HG02610 (cell line): ENCODE measurements at regions not wholly inside any gene's neighbourhood (a gene's known extent, or its start where the extent isn't known, plus 50 kb on each side); places are given as distances from the start of the nearest gene placed in this dataset.
"Not testable (repeated sequence)": the region's sequence is repeated elsewhere in the genome, so short reads cannot be mapped to it uniquely, and the experiment has no call there.

ENCODE experiments used
- ATAC-seq: cut with Tn5 transposase; IDR thresholded peaks from one replicate; pipeline ENCODE4 v1.9.1; 2021; ENCODE audit warnings: mild to moderate bottlenecking, moderate library complexity; ENCODE audit not compliant: unreplicated experiment

DNA sequence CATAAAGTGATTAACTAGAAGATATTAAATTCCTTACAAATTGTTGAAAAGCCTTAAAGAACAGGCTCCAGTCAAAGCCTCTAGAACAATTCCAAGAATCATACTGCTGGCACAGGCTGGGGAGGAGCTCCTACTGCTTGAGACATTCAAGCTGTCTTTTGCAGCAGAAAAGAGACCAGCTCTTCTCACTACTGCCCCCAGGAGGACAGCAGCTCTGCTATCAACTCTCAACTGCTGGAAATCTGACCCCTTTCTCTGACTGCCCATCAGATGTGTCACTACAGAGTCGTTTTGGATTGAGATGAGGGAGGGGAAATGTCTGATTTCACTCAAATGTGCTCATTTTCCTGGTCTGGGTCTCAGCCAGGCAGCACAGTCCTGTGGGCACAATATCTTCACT, 421.0 kb downstream of the RPIA start:
- not testable (repeated sequence) for ATAC-seq

DNA sequence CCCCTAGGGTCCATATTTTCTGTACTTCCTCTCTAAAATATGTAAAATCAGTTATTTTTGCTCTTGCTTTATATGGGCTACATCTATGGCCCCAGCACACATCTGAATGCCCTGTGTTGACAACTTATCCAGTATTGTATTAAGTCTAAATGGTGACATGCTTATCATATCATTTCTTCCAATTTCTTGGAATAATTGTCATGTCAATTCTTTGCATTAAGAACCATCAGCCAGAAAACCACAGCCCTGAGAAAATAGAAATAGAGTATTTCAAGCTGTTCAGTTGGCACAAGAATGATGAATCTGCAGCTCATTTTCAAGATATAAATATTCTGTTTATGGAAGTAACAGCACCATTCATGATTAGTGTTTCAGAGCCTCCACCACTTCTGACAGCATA, 421.8 kb downstream of the RPIA start:
- not testable (repeated sequence) for ATAC-seq

DNA sequence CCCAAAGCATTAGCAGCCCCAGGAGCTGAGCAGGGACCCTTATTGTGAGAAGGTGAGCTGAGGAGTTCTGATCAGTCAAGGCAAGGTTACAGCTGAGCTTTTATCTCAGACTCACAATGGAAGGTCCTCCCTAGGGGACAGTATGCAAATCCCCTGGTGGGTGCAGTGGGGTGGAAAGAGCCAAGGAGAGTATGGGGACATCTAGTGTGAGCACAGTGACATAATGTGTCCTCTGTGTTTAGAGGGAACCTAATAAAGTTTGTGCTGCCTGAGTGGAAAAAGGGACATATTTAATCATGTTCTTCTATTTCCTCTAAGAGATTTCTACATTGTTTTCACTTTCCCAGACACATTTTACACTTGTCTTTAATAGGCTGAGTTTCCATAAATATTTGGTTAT, 438.0 kb downstream of the RPIA start:
- ATAC-seq = not testable (repeated sequence)

DNA sequence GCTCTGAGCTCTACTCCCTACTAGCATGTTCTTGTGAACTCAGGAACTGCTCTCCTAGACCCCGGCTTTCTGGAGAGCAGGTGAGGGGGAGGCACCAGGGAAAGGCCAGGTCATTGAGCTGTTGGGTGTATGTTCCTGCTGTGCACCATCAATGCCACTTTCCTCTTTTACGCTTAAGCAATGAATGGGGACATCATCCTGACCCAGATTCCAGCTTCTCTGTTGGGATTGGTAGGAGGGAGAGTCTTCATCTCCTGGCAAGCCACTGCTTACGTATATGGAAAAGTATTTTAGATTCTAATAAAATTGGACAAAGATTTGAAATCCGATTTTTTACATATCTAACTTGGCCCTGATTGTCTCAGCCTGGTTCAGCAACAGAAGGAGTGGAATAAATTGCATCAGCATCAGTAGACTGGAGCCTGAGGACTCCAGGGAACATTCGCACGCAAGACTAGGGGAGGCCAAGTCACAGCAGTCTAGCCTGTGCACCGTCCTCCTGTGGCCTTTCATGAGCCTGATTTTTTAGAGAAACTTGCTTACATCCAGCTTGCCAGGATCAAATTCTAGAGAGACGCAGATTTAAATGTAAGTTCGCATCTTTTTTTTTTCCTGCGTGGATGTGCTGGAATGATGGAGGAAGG, 439.3 kb downstream of the RPIA start:
- not testable (repeated sequence) for ATAC-seq

DNA sequence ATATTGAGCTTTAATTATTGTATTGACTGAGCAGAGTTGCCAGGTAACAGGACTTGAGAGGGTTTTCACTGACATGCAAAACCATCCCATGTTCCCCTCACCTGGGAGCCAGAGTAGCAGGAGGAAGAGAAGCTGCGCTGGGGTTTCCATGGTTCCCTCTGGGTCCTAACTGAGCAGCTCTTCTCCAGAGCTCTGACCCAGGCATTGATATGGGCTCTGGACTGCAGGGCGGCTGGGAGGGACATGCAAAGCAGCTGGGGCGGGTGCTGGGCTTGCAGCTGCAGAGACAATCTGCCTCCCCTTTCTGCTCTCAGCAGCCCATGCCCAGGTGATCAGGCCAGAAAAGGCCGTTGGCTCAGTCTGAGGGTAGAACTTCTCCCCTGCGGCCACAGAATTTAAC, 451.5 kb downstream of the RPIA start:
- peak; percentile 85 for ATAC-seq

DNA sequence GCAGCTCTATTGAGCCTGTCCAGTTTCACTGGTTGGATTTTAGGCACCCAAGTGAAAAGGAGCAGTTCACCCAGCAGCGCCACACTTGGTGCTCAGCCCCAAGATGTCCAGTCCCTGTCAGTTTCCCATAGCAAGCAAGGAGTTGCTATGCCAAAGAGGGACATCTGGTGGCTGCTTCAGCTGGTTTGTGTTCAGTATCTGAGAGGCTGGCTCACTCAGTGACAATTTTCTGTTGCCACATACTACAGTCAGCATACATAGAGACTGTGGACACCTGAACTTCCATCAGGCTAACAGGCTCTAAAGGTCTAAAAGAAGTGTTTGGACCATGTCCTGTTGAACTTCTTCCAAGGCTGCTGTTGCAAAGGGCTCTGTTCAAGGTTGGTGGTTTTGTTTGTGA, 453.9 kb downstream of the RPIA start:
- peak; percentile 31 for ATAC-seq

DNA sequence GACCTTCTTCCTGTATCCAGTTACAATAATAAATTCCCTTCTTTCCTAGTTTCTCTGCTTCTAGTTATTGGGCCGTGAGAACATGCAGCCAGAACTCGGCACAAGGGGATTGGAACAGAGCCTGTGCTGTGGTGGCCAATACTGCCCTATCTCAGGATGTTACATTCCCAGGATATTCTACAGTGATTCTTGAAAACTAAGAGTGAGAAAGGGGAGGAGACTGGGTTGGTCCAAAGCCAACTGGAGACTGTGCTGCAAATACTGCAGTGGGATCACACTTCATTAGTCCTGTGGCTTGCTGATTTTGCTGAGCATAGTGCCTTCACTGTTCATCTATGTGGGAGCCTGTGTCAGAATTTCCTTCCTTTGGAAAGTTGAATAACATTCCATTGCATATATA, 456.8 kb downstream of the RPIA start:
- ATAC-seq = not testable (repeated sequence)

DNA sequence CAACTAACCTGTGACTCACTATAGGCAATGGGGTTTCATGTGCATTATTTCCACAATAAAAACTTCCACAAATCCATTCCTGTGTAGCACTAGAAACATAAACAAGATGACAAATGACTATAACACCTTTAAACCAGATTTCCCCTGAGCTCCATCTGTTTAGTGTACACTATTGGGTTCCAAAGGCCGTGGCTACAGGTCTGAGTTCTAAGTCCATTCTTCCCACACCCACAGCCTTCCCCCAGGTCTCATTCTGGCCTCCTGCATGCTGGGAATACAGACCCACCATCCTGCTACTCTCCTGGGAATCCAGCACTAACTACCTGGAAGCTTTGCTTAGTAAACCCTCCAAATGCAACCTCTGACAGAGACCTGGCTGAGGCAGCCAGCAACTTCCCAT, 460.2 kb downstream of the RPIA start:
- ATAC-seq = not testable (repeated sequence)

DNA sequence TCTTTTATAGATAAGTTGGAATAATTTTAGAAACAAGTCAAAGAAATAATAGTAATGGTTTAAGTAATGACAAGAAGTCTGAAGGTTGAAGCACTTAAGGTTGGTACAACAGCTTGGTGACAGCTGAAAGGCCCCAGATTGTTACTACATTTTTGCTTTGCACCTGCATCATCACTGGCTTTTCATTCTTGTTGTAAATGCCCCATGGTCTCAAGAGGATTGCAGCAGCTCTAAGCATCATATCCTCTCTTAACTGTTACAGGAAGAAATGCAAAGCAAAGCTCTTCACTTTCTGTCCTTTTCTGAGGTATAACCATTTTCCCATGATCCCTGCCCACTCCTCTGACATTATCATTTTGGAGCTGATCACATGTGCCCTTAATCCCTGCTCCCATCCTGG, 461.0 kb downstream of the RPIA start:
- not testable (repeated sequence) for ATAC-seq

DNA sequence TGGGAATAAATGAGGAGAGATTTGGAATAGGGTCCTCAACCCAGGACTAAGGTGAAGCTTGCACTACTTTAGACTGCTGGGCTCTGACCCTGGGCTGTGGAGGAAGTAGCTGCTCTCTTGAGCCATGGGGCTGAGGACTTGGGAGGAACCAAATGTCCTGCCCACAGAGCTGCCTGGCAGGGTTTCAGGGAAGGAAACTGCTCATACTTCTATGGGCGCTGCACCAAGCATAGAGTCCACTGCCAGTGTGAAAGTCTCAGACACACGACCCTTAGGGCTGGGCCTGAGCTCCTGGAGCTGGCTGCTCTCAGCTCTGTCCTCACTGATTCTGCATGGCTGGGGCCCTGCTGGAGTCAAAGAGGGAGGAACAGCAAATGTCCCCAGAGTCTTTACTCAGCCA, 461.7 kb downstream of the RPIA start:
- not testable (repeated sequence) for ATAC-seq

DNA sequence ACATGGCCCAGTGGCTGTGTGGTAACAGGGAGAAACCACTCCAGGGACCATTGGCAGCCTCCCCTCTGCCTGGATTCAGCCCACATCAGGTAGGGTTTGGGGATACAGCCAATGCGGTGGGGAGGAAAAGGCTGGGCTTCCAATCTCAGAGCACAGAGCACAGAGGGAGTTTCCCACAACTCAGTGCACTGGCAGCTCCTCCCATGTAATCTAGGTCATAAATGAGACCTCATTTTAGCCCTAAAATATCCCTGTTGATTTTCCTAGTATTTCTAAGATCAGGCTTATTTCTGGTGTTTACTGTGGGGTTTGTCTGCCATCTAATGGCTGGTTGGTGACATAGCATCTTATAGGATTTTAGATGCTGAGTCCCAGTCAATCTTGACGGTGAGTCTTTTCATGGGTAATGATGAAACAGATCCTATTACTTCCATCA, 462.8 kb downstream of the RPIA start:
- not testable (repeated sequence) for ATAC-seq

DNA sequence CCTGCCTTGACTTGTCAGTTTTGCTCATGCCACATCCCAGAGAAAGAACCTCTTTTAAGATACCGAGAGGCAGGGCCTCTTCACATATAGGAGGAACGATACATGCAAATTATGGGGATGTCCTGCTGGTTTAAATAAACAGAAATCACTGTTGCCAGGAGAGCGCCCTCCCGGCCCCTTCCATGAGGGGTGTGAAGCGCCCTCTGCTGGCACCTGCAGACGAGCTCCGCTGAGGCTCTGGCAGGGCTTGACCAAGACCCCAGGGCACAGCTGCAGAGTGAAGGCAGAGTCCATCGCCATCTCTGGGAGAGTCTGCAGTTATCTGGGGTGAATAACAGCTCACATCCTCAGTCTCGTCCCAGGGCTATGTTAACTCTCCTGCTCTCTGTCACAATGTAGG, 468.8 kb downstream of the RPIA start:
- peak; percentile 64 for ATAC-seq

DNA sequence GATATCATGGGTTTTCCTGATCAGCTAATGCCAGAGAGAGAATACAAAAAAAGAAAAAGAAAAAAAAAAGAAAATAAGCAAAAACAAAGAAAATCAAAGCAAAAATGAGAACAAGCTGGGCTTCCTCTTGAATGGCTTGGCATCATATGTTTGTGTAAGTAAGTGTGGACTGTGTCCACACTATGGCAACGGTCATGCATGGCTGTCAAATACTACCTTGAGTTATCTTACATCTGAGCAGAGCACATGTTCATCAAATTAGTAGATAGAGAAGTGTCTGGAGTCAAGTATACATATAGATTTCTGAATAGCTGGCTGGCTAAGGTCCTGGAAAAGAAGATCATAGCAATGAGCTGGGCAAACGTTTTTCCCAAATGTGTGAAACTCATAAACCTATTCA, 470.2 kb downstream of the RPIA start:
- not testable (repeated sequence) for ATAC-seq

DNA sequence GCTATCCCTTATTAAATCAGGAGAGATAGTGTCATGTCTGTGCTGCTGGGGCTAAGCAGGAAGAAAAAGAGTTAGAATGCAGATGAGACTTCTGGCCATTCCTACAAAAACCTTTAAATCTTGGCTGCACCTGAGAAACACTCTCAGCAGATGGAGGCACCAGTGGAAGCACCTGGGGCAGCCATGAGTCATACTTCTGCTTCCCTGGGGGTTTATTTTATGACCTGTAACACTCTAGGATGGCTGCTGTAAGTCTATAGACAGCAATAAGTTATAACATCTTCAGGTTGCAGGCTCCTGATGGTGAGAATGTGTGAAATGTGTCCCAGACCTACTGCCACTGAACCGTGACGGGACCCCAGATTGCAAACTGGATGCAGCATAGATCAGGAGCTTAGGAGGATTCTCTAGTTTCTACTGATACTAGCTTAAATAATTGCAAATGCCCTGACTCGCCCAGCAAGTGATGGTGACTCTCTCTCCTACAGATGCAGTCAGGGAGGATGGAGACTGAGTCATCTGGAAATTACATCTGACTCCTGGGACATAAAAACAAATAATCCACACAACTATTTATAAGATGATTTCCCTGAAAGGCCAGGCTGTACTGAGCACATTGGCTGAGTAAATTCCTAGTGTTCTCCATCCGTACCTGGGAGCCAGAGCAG, 479.2 kb downstream of the RPIA start:
- ATAC-seq = not testable (repeated sequence)

DNA sequence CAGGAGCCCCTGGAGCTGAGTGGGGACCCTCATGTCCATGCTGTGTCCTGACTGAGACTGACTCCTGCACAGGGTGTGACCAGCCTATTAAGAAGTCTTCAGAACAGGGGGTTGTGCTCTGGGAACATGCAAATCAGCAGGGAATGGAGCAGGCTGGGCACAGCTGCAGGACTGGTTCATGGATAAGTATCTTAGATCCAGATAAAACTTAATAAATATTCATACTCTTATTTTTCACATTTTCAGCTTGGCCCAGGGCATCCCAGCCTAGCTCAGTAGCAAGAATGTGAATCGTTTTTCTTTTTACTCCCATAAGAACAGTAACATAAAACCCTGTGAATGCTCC, 479.7 kb downstream of the RPIA start:
- ATAC-seq = not testable (repeated sequence)

DNA sequence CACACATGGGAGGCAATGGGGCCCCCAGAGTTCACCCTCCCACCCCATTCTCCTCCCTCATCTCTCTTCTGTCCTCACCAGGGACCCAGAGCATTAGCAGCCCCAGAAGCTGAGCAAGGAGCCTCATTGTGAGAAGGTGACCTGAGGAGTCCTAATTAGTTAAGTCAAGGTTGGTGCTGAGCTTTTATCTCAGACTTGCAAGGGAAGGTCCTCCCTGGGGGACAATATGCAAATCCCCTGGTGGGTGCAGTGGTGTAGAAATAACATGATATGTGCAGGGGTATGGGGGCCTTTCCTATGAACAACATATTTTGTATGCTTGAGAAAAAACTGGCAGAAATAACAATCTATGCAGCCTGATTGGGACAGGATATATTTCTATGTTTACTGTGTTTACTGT, 485.5 kb downstream of the RPIA start:
- not testable (repeated sequence) for ATAC-seq

DNA sequence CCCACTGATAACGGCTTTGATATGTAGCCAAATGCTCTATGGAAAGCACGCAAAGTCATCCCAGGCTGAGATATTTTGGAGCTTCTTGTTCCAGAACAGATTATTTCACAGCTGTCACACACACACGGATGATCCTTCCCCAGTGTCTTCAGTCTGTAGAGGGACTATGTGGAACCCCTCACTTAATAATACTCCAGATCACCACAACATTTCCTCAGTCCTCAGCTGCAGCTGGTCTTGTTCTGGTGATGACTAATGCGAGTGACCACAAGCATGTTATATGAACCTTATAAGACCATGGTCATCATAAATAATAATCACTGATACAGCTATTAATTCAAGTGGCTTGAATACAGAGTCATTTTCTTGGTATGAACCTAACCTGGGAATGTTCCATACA, 490.7 kb downstream of the RPIA start:
- ATAC-seq = not testable (repeated sequence)

DNA sequence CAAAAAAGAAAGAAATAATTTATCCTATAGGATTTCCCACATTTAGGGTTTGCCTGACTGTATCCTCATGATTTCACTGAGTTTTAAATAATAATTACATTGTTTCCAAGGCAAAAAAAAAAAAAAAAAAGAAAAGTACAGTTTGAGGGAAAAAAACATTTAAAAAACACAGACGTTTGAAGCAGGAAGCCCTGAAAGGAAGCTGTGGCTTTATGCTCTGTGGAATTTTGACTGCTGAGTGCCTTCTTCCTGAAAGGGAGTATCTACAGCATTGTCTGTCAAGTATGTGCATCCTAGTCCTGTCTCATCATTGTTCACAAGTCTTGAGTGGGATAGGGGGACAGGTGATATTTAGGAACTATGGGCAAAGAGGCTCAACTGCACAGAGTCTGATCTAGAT, 493.3 kb downstream of the RPIA start:
- not testable (repeated sequence) for ATAC-seq

DNA sequence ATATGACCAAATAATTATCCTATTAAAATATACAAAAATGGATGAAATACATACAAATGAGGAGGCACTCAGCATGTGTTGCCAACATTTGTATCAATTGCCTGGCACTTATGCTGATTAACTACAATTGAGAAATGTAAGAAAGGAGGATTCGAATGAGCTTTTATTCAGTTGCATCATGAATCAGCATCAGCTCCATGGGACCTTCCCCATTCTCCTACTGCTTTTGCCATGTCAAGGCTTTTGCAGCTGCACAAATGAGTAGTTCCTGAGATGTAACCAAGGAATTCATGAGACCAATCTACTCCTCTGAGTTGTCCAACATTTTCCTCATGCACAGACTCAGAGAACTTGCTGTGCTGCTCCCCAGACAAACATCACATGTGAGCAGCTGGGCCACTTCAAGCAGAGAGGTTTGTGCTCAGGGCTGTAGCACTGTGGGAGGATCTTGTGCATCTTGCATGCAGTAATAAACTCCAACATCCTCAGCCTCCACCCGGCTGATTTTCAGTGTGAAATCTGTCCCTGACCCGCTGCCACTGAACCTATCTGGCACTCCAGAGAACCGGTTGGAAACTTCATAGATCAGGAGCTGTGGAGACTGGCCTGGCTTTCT, 504.3 kb downstream of the RPIA start:
- ATAC-seq = not testable (repeated sequence)

DNA sequence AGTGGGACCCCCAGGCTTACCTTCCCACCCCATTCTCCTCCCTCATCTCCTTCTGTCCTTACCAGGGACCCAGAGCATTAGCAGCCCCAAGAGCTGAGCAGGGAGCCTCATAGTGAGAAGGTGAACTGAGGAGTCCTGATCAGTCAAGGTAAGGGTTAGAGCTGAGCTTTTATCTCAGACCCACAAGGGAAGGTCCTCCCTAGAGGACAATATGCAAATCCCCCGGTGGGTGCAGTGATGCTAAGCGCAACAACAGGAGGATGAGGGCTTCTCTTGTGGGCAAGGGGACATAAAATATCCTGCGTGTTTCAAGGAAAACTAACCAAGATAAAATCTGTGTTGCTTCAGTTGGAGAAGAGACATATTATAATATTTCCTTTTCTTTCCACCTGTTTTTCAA, 505.2 kb downstream of the RPIA start:
- not testable (repeated sequence) for ATAC-seq

DNA sequence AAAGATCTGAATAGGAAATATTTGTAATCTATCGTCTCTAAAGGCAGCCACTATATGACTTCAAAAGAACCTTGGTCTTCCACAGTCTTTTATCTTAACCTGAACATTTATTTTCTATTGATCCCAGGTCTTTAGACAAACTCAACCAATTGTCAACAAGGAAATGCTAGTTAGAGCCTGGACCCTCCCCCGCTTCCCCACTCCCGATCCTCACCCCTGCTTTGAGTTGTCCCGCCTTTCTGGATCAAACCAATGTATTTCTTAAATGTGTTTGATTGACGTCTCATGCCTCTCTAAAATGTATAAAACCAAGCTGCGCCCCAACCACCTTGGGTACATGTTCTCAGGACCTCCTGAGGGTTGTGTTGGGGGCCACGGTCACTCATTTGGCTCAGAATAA, 506.6 kb downstream of the RPIA start:
- not testable (repeated sequence) for ATAC-seq
